GM12875 (cell line): ENCODE measurements at regions not wholly inside any gene's neighbourhood (a gene's known extent, or its start where the extent isn't known, plus 50 kb on each side); places are given as distances from the start of the nearest gene placed in this dataset.

ENCODE experiments used
- H3K4me3 ChIP-seq: one replicate; pipeline ENCODE4 v1.5.1; 2011; ENCODE audit warnings: low read depth, low read length, control low read depth
- TF ChIP-seq, protein P1 (sequence below): IDR thresholded peaks from 2 replicates; pipeline ENCODE4 v1.5.1; 2011; ENCODE audit warnings: low read depth, mild to moderate bottlenecking, control low read depth, inconsistent platforms, low read length, moderate library complexity, borderline replicate concordance; ENCODE audit not compliant: insufficient read depth

DNA sequence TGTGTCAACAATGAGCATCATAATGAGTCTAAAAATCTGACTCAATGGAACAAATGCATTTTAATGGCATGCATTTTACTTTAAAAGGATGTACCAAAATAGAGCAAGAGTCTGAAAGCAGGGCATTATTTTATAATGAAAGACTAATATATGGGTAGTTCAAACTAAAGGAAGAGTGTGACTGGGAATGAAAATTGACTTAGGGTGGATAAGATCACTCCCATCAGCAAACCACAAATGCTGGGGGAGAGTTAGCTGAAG is 114.7 kb downstream of the SOX4 start:
- H3K4me3 ChIP-seq, result no peak overlapping the region
- TF ChIP-seq, protein P1, sequence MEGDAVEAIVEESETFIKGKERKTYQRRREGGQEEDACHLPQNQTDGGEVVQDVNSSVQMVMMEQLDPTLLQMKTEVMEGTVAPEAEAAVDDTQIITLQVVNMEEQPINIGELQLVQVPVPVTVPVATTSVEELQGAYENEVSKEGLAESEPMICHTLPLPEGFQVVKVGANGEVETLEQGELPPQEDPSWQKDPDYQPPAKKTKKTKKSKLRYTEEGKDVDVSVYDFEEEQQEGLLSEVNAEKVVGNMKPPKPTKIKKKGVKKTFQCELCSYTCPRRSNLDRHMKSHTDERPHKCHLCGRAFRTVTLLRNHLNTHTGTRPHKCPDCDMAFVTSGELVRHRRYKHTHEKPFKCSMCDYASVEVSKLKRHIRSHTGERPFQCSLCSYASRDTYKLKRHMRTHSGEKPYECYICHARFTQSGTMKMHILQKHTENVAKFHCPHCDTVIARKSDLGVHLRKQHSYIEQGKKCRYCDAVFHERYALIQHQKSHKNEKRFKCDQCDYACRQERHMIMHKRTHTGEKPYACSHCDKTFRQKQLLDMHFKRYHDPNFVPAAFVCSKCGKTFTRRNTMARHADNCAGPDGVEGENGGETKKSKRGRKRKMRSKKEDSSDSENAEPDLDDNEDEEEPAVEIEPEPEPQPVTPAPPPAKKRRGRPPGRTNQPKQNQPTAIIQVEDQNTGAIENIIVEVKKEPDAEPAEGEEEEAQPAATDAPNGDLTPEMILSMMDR, result no peak

DNA sequence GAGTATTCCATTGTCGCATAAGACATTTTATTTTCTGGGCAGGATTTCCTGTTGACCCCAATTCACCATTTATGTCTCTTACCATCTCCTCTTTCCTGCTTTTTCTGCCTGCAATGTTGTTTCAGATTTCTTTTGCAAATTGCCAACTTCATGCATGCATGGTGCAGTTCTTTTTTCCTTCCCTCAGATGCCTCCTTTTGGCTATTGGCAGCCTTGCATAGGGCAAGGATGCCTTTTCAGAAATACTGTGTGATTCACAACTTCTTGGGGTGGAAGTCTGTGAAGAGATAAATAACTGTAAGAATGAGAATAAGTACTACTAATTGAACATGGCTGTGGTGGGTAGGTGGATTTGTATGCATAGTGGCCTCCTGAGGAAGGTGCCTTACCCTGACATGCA is 116.7 kb downstream of the SOX4 start:
- TF ChIP-seq, protein P1, result no peak
- no peak overlapping the region for H3K4me3 ChIP-seq

DNA sequence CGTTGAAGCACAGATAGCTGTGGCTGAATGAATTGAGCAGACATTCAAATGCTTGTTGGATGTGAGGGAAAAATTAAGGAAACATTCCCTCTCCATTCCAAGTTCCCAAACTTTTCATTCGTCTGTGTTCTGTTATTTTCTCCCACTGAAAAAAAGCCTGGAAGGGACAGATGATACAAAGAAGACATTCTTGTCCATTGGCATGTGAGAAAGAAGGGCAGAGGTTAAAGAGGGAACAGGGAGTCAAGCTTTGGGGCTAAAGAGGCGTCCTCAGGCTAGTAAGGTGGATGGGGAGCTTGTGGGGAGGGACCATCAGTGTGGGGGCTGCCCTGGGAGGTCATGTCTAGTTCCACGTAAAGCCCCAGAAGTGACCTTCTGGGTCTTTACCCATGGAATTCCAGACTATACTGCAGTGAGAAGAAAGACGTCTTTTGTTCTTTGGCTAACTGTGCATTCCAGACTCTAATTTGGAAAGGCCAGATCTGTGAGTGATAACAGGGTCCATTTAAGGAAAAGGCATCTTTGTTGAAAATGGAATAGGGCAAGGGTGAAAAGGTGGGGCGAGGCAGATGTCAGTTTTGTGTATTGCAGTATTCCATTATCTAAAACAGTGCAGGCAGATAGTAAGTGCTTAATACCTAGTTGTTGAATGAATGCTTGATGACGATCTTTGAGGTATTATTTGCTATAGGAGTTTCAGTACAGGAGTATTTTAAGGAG is 117.5 kb downstream of the SOX4 start:
- TF ChIP-seq, protein P1, result no peak
- no peak overlapping the region for H3K4me3 ChIP-seq

DNA sequence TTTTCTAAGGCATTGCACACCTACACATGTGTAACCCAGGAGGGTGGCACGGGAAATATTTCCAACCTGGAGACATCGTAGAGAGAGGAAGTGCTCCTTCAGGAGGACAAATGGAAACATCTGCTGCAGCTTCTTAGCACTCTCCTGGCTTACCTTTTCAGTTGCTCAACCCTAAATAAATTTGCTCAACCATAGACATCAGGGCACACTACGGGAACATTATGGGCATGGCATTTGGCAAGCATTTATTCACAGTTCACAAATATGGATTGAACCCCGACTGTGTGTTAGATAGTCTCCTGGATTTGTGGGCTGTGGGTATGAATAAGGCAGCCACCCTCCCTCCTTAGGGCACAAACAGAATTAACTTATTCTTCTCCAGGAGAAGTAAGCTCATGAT is 118.7 kb downstream of the SOX4 start:
- H3K4me3 ChIP-seq, result no peak overlapping the region
- TF ChIP-seq, protein P1, result no peak

DNA sequence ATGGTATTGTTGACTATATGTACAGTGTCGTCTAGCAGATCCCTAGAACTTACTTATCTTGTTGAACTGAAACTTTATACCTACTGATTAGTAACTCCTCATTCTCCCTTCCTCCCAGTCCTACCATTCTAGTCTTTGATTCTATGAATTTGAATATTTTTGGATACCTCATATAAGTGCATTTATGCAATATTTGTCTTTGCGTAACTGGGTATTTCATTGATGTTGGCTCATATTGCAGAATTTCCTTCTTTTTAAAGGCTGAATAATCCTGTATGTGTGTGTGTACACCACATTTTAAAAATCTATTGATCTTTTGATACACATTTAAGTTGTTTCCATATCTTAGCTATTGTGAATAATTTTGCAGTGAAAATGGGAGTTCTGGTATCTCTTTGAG is 119.9 kb downstream of the SOX4 start:
- H3K4me3 ChIP-seq, result no peak overlapping the region
- TF ChIP-seq, protein P1, result no peak

DNA sequence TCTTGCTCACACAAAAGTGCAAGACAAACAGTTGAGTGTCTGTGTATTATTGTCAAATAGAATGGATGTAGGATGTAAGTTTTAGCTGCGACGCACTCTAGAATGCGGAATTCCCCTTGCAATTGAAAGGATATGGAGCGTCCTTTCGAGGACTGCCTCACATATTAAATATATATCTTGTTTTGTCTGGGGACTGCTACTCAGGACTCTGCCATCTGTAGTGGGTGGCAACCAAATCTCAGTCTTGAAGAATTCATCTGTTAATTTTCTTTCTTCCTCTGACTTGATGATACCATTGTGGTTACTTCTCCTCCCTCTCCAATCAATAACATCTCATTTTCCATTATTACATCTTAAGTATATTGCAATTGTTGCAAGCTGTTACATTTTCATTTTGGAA is 121.6 kb downstream of the SOX4 start:
- TF ChIP-seq, protein P1, result no peak
- no peak overlapping the region for H3K4me3 ChIP-seq

DNA sequence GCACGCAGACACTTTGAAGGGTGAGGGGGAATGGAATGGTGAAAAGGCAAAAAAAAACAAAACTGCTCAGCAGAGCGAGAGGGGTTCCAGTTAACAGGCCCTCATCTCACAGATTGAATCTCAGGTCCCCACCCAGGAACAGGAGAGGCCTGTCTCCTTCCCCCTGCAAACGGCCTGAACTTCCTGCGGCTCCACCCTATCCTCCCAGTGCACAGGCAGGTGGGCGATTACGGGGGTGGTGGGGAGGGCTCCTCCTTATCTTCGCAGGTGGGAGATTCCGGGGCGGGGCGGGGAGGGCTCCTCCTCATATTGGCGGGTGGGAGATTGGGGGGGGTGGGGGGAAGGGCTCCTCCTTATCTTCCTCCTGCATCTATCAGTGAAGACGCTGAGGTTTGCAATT is 129.0 kb downstream of the SOX4 start:
- TF ChIP-seq, protein P1, result no peak
- no peak overlapping the region for H3K4me3 ChIP-seq
